CD4-positive, alpha-beta T cell (primary cell): ENCODE measurements at regions not wholly inside any gene's neighbourhood (a gene's known extent, or its start where the extent isn't known, plus 50 kb on each side); places are given as distances from the start of the nearest gene placed in this dataset.

Experiments used
- ATAC-seq: fragments of 200-7000 bp; cut with Tn5 transposase; one replicate; pipeline ENCODE4 v1.10.0; 2022; ENCODE audit warnings: mild to moderate bottlenecking; ENCODE audit not compliant: poor library complexity
- CTCF ChIA-PET: fragments of 350-600 bp; sonication (Branson Sonifier 250); formaldehyde crosslinking; loops from one replicate; lab custom pipeline; 2021; ENCODE audit warnings: antibody characterized with exemption, inconsistent platforms; lab: Charles Lee
- POLR2A ChIA-PET: fragments of 350-600 bp; sonication (Branson Sonifier 250); formaldehyde crosslinking; loops from one replicate; lab custom pipeline; 2021; ENCODE audit warnings: antibody characterized with exemption, inconsistent platforms; lab: Charles Lee
- DNase-seq, 14 experiments: peaks; one replicate each; pipeline ENCODE4 v3.0.0-alpha.2; 2013 to 2020; ENCODE audit warnings: mixed read lengths in 2 of 14
- H3K27ac ChIP-seq, 2 donors: one replicate each; pipeline versions ENCODE4 v1.5.1 to v1.7.0; 2013; ENCODE audit warnings: low read length in 2 of 2, low read depth in 1 of 2, mild to moderate bottlenecking in 1 of 2
- H3K27me3 ChIP-seq, 2 experiments: 1 replicate in 1 of 2; 2 replicates in 1 of 2; pipeline versions ENCODE4 v1.6.1 to v1.7.0; 2013; ENCODE audit warnings: low read length in 2 of 2, control low read depth in 1 of 2, mild to moderate bottlenecking in 1 of 2, moderate library complexity in 1 of 2; ENCODE audit not compliant: insufficient read depth in 2 of 2, control insufficient read depth in 1 of 2
- H3K36me3 ChIP-seq: one replicate; pipeline ENCODE4 v1.6.1; 2013; ENCODE audit warnings: low read length, control low read depth; ENCODE audit not compliant: insufficient read depth
- H3K4me1 ChIP-seq: one replicate; pipeline ENCODE4 v1.6.1; 2013; ENCODE audit warnings: low read length, control low read depth; ENCODE audit not compliant: insufficient read depth
- H3K4me3 ChIP-seq: one replicate; pipeline ENCODE4 v1.5.1; 2013; ENCODE audit warnings: mild to moderate bottlenecking, low read length, moderate library complexity
- H3K9me3 ChIP-seq, 2 experiments: 1 replicate in 1 of 2; 2 replicates in 1 of 2; pipeline versions ENCODE4 v1.6.1 to v1.7.0; 2013; ENCODE audit warnings: low read length in 2 of 2, mild to moderate bottlenecking in 2 of 2, control low read depth in 1 of 2, moderate library complexity in 1 of 2; ENCODE audit not compliant: control insufficient read depth in 1 of 2, insufficient read depth in 1 of 2
- H3K27ac Mint-ChIP-seq: one replicate; pipeline ENCODE4 v1.8.0; 2020; ENCODE audit warnings: mixed read lengths
- H3K27me3 Mint-ChIP-seq: one replicate; pipeline ENCODE4 v1.8.0; 2021; ENCODE audit warnings: mixed read lengths
- H3K36me3 Mint-ChIP-seq: one replicate; pipeline ENCODE4 v1.8.0; 2021; ENCODE audit warnings: low read depth, mixed read lengths
- H3K4me1 Mint-ChIP-seq: one replicate; pipeline ENCODE4 v1.8.0; 2021; ENCODE audit warnings: low read depth, mixed read lengths
- H3K4me3 Mint-ChIP-seq: one replicate; pipeline ENCODE4 v1.8.0; 2020; ENCODE audit warnings: mild to moderate bottlenecking, mixed read lengths
- H3K9me3 Mint-ChIP-seq: one replicate; pipeline ENCODE4 v1.8.0; 2020; ENCODE audit warnings: mixed read lengths
- intact Hi-C, 2 experiments: fragments of 100-400 bp; cut with DNase I in 1 of 2; cut with micrococcal nuclease in 1 of 2; formaldehyde crosslinking; loops; one replicate each; pipeline versions ENCODE4 v1.15.1 to v1.9.0; 2023 to 2025; cut with DNase I, micrococcal nuclease
- TF ChIP-seq, protein P1 (sequence below): fragments of 200-600 bp; IDR thresholded peaks from one replicate; pipeline ENCODE4 v1.8.0; 2022; ENCODE audit warnings: antibody characterized with exemption, mild to moderate bottlenecking

DNA sequence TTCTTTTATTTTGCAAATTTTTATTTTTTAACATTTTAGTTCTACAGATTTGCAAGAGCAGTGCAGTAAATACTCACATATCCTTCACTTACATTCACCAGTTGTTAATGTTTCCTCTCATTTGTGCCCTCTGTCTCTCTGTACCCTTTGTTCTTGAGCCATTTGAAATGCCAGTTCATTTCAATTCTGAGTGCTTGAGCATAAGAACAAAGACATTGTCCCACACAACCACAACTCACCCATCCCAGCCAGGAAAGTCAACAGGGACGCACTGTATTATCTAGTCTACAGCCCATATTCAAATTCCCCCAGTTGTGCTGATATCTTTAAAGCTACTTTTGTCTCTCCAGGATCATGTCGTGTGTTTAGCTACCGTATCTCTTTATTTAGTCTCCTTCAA lies 141.4 kb upstream of the SLC6A11 start:
- intact Hi-C loops: no loop called here
- Histone ChIP-seq H3K9me3 (no peaks in the 10 kb centered on the region), H3K27me3 (no peaks in the 10 kb centered on the region), H3K4me1 (no peaks in the 10 kb centered on the region), H3K27ac (no peak overlapping the region), H3K36me3 (no peaks in the 10 kb centered on the region), H3K4me3 (no peak overlapping the region)
- Mint-ChIP-seq H3K4me3 (no peak overlapping the region), H3K4me1 (no peaks in the 10 kb centered on the region), H3K27ac (no peak overlapping the region), H3K9me3 (no peaks in the 10 kb centered on the region), H3K27me3 (no peaks in the 10 kb centered on the region), H3K36me3 (no peaks in the 10 kb centered on the region)
- ChIA-PET POLR2A (interaction anchor here (0.7 kb wide), 1 partner anchor 85 kb away, joined by 7 read pairs; no protein-coding TSS in a partner anchor), CTCF (no interaction called here)
- DNase-seq (no peak), ATAC-seq (no peak)
- TF ChIP-seq, protein P1, sequence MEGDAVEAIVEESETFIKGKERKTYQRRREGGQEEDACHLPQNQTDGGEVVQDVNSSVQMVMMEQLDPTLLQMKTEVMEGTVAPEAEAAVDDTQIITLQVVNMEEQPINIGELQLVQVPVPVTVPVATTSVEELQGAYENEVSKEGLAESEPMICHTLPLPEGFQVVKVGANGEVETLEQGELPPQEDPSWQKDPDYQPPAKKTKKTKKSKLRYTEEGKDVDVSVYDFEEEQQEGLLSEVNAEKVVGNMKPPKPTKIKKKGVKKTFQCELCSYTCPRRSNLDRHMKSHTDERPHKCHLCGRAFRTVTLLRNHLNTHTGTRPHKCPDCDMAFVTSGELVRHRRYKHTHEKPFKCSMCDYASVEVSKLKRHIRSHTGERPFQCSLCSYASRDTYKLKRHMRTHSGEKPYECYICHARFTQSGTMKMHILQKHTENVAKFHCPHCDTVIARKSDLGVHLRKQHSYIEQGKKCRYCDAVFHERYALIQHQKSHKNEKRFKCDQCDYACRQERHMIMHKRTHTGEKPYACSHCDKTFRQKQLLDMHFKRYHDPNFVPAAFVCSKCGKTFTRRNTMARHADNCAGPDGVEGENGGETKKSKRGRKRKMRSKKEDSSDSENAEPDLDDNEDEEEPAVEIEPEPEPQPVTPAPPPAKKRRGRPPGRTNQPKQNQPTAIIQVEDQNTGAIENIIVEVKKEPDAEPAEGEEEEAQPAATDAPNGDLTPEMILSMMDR: no peak

DNA sequence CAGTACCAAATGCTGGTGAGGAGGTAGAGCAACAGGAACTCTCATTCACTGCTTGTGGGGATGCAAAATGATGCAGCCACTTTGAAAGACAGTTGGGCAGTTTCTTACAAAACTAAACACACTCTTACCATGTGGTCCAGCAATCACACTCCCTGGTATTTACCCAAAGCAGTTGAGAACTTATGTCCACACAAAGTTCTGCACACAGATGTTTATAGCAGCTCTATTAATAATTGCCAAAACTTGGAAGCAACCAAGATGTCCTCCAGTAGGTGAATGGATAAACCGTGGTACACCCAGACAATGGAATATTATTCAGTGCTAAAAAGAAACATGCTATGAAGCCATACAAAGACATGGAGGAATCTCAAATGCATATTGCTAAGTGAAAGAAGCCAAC lies 139.1 kb upstream of the SLC6A11 start:
- H3K9me3 Mint-ChIP-seq: no peaks in the 10 kb centered on the region
- no peaks in the 10 kb centered on the region for H3K9me3 ChIP-seq
- no peak overlapping the region for H3K4me3 Mint-ChIP-seq
- ChIA-PET CTCF (no interaction called here), POLR2A (no interaction called here)
- DNase-seq: no peak
- intact Hi-C loops: no loop called here
- no peaks in the 10 kb centered on the region for H3K4me1 Mint-ChIP-seq
- H3K36me3 Mint-ChIP-seq: no peaks in the 10 kb centered on the region
- no peak overlapping the region for H3K27ac Mint-ChIP-seq
- TF ChIP-seq, protein P1: no peak
- H3K36me3 ChIP-seq: no peaks in the 10 kb centered on the region
- H3K27me3 ChIP-seq: no peaks in the 10 kb centered on the region
- H3K4me1 ChIP-seq: no peaks in the 10 kb centered on the region
- H3K27ac ChIP-seq: no peak overlapping the region
- ATAC-seq: no peak
- H3K27me3 Mint-ChIP-seq: no peaks in the 10 kb centered on the region
- H3K4me3 ChIP-seq: no peak overlapping the region

DNA sequence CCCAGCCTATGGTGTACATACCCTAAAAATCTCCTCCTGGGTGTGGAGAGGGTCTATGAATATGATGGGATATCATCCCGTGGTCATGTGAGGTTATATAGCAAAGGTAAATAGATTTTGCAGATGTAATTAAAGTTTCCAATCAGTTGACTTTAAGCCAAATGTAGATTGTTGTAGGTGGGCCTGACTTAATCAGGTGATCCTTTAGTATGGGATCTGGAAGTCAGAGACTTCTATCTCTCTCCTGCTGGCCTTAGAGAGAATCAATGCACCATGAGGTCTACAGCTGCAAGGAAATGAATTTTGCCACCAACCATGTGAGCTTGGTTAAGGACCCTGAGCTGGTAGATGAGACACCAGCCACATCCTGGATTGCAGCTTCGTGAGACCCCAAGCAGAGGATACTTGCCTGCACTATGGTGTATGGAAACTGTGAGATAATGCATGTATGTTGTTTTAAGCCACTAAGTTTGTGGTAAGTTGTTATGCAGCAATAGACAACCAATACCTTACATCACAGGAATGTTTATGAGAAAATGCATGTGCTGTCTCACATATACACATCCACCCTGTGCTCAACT lies 137.1 kb upstream of the SLC6A11 start:
- no peaks in the 10 kb centered on the region for H3K27me3 Mint-ChIP-seq
- Histone ChIP-seq H3K4me1 (no peaks in the 10 kb centered on the region), H3K27me3 (peaks cover 0 to under 1% of the 10 kb centered on the region in 2 experiments), H3K36me3 (no peaks in the 10 kb centered on the region), H3K27ac (no peak overlapping the region), H3K4me3 (no peak overlapping the region), H3K9me3 (no peaks in the 10 kb centered on the region)
- H3K9me3 Mint-ChIP-seq: no peaks in the 10 kb centered on the region
- ChIA-PET CTCF (no interaction called here), POLR2A (no interaction called here)
- intact Hi-C loops: no loop called here
- DNase-seq (no peak), ATAC-seq (no peak)
- TF ChIP-seq, protein P1: no peak
- H3K36me3 Mint-ChIP-seq: no peaks in the 10 kb centered on the region
- no peak overlapping the region for H3K27ac Mint-ChIP-seq
- H3K4me3 Mint-ChIP-seq: no peak overlapping the region
- H3K4me1 Mint-ChIP-seq: no peaks in the 10 kb centered on the region
